LNCaP clone FGC (cell line): ENCODE measurements at regions not wholly inside any gene's neighbourhood (a gene's known extent, or its start where the extent isn't known, plus 50 kb on each side); places are given as distances from the start of the nearest gene placed in this dataset.

ENCODE experiments used
- DNase-seq: peaks from one replicate; pipeline ENCODE4 v3.0.0-alpha.2; 2011; ENCODE audit warnings: low read depth
- H3K4me3 ChIP-seq: 2 replicates; pipeline ENCODE4 v1.5.1; 2011; ENCODE audit warnings: mild to moderate bottlenecking, low read depth, low read length, control low read depth
- TF ChIP-seq, protein P1 (sequence below): IDR thresholded peaks from 2 replicates; pipeline ENCODE4 v1.5.1; 2012; ENCODE audit warnings: mild to moderate bottlenecking; ENCODE audit not compliant: control insufficient read depth, insufficient read depth; ENCODE audit errors: extremely low read depth

DNA sequence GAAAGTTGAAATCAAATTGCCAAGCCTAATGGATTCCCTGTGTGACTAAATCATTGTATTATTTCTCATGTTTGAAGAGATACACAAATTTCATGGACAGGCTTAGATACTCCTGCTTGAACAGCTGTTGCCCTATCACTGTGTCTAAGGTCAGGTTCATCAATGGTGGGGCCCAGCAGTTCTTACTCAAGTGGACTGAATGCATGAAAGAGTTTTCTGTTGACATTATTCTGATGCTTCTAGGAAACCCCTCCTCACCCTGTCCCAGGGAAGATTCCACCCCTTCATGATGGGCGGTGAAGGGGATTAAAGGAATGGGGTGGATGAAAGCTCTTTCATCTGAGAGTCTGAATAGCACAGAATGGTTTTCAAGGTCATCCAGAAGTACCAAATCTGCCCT, 148.8 kb downstream of the INO80D start:
- no peak overlapping the region for H3K4me3 ChIP-seq
- no peak for DNase-seq
- TF ChIP-seq, protein P1, sequence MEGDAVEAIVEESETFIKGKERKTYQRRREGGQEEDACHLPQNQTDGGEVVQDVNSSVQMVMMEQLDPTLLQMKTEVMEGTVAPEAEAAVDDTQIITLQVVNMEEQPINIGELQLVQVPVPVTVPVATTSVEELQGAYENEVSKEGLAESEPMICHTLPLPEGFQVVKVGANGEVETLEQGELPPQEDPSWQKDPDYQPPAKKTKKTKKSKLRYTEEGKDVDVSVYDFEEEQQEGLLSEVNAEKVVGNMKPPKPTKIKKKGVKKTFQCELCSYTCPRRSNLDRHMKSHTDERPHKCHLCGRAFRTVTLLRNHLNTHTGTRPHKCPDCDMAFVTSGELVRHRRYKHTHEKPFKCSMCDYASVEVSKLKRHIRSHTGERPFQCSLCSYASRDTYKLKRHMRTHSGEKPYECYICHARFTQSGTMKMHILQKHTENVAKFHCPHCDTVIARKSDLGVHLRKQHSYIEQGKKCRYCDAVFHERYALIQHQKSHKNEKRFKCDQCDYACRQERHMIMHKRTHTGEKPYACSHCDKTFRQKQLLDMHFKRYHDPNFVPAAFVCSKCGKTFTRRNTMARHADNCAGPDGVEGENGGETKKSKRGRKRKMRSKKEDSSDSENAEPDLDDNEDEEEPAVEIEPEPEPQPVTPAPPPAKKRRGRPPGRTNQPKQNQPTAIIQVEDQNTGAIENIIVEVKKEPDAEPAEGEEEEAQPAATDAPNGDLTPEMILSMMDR: no peak

DNA sequence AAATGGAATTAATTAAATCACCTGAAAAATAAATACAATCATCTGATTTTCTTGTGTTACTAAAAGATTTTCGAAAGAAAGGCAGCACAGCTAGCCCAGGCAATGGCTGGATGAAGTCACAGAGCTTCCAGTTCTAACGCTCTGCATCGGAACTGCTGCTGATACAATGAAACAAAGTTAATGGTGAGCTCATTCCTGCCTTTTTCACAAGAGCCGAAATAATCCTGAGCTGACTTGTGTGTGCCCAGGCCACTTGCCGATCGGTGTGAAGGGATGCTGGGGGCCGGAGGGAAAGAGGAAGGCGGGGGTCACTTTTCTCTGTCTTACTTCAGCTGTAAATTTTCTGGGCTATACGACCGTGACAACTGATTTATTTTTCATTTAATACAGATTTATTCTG, 149.5 kb downstream of the INO80D start:
- TF ChIP-seq, protein P1: no peak
- DNase-seq: no peak
- no peak overlapping the region for H3K4me3 ChIP-seq

GRCh38 chr2:205934443-205934842, 151.5 kb downstream of the INO80D start:
- H3K4me3 ChIP-seq: no peak overlapping the region
- DNase-seq: no peak
- TF ChIP-seq, protein P1: peak; percentile 30; the same call in 1 of the 2 replicates

GRCh38 chr2:205932861-205933260, 153.1 kb downstream of the INO80D start:
- TF ChIP-seq, protein P1: no peak

DNA sequence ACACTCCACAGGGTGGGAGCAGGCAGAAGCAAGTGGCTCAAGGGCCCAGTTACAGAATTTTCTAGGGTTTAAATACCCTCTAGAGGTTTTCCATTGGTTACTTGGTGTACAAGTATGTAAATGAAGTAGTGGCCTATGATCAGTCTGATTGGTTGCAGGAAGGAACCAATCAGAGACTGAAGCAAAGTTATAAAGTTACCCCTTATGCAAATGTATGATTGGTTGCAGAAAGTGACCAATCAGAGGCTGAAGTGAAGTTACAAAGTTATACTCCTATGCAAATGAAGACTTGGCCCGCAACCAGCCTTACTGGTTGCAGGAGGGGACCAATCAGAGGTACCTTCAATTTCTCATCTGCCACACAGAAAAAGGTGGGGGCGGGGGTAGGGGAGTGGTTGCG, 154.6 kb downstream of the INO80D start:
- H3K4me3 ChIP-seq: no peak overlapping the region
- DNase-seq: no peak
- TF ChIP-seq, protein P1: no peak

More at GRCh38 chr2:205932861-205933260, 153.1 kb downstream of the INO80D start:
- no peak for DNase-seq
- H3K4me3 ChIP-seq: no peak overlapping the region

GRCh38 chr2:205930209-205930608, 155.8 kb downstream of the INO80D start:
- no peak overlapping the region for H3K4me3 ChIP-seq
- no peak for DNase-seq
- TF ChIP-seq, protein P1: no peak

DNA sequence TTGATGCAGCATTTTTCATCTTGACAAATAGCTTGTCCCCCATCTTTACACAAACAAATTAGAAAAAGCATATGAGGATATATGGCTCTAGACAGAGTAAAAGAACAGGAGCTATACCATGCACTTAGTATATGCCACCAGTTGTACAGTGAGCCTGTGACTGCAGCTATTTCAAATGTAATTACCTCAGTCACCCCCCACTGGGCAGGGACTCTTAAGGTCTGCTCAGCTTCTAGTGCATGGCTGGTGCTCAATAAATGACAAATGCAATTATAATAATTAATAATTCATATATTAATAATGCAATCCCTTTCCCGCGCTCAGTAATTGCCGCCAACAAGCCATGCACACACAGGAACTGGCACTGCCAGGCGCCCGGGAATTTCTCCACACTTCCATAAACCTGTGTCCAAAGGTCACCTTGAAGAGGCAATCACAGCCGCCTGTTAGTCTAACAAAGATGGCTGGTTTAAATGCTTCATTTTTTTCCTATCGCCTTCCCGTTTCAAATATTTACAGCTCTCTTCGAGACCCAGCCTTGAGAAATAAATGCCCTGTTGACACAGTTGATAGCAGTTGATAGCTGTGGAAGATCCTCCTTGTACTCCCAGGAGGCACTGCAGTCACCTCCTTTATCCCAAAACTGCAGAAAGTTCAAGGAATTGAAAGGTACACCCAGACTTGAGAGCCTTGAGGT, 156.6 kb downstream of the INO80D start:
- TF ChIP-seq, protein P1: no peak
- H3K4me3 ChIP-seq: no peak overlapping the region
- DNase-seq: no peak
